ENCODE measurements at regions not wholly inside any gene's neighbourhood (a gene's known extent, or its start where the extent isn't known, plus 50 kb on each side); places are given as distances from the start of the nearest gene placed in this dataset.

DNA sequence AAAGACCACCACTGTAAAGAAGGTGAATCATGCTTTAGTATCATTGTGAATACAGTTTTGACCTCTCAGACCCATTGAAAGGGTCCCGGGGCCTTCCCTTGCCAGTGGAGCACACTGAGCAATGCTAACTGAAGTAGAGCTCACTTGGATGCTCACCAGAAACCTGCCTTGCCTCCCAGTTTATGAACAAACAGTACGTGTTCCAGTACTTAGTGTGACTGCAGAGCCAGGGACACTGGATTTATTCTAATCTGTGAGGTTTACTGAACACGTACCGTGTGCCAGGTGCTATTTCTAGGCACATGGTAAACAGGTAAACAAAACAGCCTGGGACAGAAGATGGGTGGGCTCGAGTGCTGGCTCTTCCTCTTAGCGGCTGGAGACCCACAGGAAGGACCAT lies 79.6 kb downstream of the FOXL1 start:
- DNase-seq: no peak
- Histone ChIP-seq H3K9me3 (no peaks in the 10 kb centered on the region), H3K4me1 (ENCODE audit: low read depth) (no peaks in the 10 kb centered on the region), H3K4me3 (no peak overlapping the region), H3K36me3 (ENCODE audit: low read depth) (no peaks in the 10 kb centered on the region)
- intact Hi-C loops (cut with DNase I, micrococcal nuclease): no loop called here
- TF ChIP-seq, protein P1, sequence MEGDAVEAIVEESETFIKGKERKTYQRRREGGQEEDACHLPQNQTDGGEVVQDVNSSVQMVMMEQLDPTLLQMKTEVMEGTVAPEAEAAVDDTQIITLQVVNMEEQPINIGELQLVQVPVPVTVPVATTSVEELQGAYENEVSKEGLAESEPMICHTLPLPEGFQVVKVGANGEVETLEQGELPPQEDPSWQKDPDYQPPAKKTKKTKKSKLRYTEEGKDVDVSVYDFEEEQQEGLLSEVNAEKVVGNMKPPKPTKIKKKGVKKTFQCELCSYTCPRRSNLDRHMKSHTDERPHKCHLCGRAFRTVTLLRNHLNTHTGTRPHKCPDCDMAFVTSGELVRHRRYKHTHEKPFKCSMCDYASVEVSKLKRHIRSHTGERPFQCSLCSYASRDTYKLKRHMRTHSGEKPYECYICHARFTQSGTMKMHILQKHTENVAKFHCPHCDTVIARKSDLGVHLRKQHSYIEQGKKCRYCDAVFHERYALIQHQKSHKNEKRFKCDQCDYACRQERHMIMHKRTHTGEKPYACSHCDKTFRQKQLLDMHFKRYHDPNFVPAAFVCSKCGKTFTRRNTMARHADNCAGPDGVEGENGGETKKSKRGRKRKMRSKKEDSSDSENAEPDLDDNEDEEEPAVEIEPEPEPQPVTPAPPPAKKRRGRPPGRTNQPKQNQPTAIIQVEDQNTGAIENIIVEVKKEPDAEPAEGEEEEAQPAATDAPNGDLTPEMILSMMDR (IDR thresholded peaks at IDR 0.05): no peak
- no peak for ATAC-seq

DNA sequence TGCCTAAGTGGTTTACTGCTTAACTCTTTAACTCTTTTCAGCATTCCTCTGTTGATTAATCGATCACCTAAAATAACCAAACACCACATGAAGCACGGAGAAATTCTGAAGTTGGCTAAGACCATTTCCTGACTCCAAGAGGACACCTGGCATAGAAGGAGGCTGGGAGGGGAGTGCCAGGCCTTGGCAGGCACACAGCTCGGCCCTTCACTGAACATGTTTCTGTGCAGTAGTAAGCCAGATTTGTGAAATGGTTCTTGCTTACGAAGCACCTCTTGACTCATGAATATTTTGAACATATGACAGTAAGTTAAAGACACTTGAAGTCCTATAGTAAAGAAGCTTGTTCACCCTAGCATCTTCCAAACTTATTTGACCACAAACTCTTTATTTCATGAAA lies 82.3 kb downstream of the FOXL1 start:
- no peaks in the 10 kb centered on the region for H3K9me3 ChIP-seq
- no peak overlapping the region for H3K4me3 ChIP-seq
- H3K36me3 ChIP-seq (ENCODE audit: low read depth): no peaks in the 10 kb centered on the region
- intact Hi-C loops (cut with DNase I, micrococcal nuclease): no loop called here
- TF ChIP-seq, protein P1 (IDR thresholded peaks at IDR 0.05): no peak
- DNase-seq (no peak), ATAC-seq (no peak)
- H3K4me1 ChIP-seq (ENCODE audit: low read depth): no peaks in the 10 kb centered on the region

DNA sequence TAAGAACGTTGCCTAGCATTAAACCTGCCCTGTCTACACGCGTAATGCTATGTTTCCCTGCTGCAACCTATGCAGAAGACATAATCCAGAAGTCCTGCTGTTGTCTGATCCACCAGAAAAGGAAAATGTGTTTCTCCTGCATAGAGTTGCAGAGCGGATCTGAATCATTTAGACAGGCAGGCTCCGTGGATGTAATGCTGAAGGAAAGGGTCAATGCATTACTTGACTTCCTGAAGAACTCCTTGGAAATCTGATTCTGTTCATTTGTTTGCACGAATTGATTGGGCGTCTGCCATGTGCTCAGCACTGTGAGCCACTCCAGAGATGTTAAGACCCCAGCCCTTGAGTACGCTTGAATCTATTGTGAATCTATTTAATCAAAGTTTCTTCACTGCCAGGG lies 83.4 kb downstream of the FOXL1 start:
- ATAC-seq (no peak), DNase-seq (no peak)
- H3K4me1 ChIP-seq (ENCODE audit: low read depth): no peaks in the 10 kb centered on the region
- intact Hi-C loops (cut with DNase I, micrococcal nuclease): no loop called here
- TF ChIP-seq, protein P1 (IDR thresholded peaks at IDR 0.05): no peak
- H3K36me3 ChIP-seq (ENCODE audit: low read depth): no peaks in the 10 kb centered on the region
- no peak overlapping the region for H3K4me3 ChIP-seq
- no peaks in the 10 kb centered on the region for H3K9me3 ChIP-seq

DNA sequence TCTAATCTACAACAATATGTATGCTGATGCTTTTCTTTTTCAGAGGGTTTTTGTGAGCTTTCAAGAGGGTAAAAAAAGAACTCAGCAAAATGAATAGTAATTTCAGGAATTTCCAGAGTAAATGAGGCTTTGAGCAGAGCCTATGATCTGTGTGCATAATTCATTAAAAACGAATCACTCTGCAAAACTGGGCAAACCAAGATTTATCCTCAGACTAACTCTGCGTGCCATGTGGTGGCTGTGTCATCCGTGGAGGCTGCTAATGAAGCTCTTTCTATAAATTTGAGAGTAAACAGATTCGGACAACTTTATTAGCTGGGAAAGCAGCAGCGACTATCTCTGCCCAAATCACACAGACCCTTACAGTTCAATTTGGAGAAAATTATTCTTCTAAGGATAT lies 83.8 kb downstream of the FOXL1 start:
- Histone ChIP-seq H3K4me3 (no peak overlapping the region), H3K4me1 (ENCODE audit: low read depth) (no peaks in the 10 kb centered on the region), H3K9me3 (no peaks in the 10 kb centered on the region), H3K36me3 (ENCODE audit: low read depth) (no peaks in the 10 kb centered on the region)
- TF ChIP-seq, protein P1 (IDR thresholded peaks at IDR 0.05): no peak
- ATAC-seq (no peak), DNase-seq (no peak)
- intact Hi-C loops (cut with DNase I, micrococcal nuclease): no loop called here

DNA sequence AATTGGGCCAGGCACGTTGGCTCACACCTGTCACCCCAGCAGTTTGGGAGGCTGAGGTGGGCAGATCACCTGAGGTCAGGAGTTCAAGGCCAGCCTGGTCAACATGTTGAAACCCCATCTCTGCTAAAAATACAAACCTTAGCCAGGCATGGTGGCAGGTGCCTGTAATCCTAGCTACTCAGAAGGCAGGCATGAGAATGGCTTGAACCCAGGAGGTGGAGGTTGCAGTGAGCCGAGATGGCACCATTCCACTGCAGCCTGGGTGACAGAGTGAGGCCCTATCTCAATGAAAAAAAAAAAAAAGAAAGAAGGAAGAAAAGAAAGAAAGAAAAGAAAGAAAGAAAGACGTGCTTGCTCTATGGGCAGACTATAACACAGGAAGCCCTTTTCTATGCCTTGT lies 84.4 kb downstream of the FOXL1 start:
- DNase-seq (no peak), ATAC-seq (no peak)
- no peaks in the 10 kb centered on the region for H3K9me3 ChIP-seq
- no peaks in the 10 kb centered on the region for H3K36me3 ChIP-seq (ENCODE audit: low read depth)
- no peaks in the 10 kb centered on the region for H3K4me1 ChIP-seq (ENCODE audit: low read depth)
- no peak overlapping the region for H3K4me3 ChIP-seq
- TF ChIP-seq, protein P1 (IDR thresholded peaks at IDR 0.05): no peak
- intact Hi-C loops (cut with DNase I, micrococcal nuclease): no loop called here

All from mucosa of descending colon (tissue), 3 donors.